ENCODE measurements at regions not wholly inside any gene's neighbourhood (a gene's known extent, or its start where the extent isn't known, plus 50 kb on each side); places are given as distances from the start of the nearest gene placed in this dataset.

DNA sequence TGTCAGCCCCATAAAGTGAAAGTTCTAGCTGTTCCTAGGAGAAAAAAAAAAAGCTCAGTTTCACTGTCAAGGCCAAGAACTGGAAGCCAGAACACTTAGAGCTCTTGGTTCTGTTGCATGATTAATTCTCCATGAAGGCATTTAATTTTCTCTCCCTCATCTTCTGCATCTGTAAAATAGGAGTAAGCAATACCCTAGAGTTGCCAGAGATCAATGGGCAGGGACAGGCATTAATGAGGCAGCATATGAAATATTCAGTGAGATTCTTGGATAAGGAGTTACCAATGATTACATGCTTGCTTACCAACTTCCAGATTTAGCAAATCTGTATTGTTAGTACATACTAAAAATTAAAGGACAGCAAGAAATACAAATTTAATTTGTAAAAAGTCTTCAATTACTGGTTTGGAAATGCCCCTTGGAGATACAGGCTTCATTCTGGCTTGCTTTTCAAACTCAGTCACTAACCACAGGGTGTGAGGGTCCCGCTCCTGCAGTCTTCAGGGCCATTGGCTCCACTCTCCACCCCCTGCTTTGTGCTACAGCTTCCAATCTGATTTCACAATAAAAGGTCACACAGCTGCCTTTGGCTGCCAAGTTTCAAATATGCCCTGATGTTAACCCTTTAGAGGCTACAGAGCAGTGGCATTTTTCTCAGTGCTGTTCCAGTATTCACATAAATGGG lies 624.6 kb downstream of the BNC2 start:
- no peak for DNase-seq

DNA sequence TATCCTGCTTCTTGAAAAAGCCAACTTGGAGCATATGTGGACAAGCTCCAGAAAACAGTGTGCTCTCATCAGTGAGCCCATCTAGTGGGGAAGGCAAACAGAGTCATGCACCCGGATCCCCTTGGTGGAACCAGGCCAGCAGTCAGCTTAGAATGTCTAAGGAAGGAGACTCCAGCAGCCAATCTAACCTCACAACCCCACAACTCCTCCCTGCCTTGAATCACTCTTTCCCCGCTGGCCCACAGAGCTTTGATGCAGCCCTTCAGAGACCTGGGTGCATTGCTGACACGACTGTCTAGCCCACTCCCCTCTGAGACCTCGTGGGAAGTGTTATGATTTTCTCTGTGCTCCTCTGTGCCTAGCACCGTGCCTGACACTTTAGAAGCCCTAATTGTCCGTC lies 623.7 kb downstream of the BNC2 start:
- DNase-seq, result no peak

DNA sequence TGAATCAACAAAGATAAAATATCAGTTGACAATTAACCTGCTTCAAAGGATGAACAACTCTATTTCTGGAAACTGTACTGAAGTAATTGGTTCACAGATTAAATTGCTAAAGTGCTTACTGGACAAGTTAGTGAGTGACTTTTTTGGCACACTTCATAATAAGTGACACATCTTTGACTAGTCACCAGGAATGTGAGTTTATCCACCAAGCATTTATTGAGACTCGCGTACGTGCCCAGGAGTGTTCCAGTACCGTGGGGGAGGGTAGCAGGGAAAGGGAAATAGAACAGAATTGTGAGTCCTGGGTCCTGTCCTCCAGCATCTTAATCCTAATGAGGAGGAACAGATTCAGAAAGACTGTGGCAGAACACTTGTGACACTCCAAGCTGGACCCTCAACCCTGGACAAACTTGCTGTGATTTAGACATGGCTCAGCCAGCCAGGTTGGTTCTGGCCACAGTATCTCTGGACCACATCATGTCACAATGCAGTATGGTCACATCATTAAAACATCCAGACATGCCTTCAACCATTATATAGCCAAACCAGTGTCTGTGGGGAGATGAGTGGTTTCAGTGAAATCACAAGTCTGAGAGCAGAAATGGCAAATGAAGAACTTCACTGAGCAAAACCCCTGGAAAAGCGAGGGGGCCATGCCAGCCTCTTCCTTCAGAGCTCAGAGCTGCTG lies 623.1 kb downstream of the BNC2 start:
- no peak for DNase-seq

DNA sequence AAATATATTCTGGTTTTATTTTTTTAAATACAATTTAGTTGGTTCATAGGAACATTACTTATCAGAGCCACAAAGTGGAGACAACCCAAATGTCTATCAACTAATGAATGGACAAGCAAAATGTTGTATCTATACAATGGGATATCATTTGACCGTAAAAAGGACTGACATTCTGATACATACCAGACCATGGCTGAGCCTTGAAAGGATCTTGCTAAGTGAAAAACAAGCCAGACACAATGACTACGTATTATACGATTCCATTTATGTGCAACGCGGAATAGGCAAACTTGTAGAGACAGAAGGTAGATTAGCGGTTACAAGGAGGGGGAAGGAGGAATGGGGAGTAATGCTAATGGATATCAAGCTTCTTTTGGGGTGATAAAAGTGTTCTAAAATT lies 621.6 kb downstream of the BNC2 start:
- no peak for DNase-seq

DNA sequence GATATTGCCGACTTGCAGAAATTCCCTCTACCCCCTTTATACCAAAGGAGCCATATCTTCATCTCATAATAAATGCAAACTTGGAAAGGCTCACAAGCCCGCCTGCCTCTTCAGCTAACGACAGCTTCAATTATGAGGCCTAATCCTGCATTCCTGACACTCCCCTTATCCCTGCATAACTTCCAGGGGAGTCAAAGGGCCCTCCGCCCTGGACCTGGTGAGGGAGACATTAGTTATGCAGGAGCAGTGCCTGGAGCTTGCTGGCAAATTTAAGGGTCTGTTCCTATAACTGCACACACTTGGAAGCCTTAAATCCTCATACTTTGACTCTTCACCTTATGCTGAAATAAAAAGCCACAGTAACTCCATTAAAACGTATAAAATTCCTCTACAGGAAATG lies 617.9 kb downstream of the BNC2 start:
- no peak for DNase-seq

DNA sequence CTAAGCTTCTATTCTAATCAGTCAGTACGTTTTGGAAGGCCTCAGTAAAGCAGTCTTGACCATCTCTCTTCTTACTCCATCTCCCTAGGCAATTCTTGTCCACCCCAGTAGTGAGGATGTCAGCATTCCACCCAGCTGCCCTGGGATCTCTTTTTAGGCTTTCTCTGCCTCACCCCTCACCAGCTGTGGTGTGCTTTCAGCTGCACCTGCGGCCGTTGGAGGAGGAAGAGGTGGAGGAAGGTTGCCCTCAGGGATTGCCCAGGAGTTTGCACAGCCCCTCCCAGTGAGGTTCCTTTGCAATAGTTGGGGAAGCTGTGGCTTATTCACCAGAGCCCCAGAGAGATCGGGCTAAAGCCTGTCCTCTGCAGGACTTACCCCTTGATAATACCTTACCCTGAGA lies 615.8 kb downstream of the BNC2 start:
- DNase-seq, result no peak

DNA sequence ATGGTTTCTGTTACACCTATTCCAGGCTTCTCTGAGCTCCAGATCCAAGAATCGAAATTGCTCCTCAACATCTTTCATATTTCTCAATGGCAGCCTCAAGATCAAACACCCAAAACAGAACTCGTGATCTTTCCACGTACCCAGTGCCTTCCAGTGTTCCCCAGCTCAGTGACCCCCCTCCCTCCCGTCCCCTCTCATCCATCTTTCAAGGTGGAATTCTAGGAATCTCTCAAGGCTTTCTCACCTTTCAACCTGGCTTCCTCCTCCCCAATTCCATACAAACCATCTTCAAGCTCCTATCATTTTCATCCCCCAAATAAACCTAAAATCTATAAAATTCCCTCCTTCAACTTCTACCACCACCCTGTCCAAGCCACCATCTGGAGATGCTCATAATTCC lies 615.3 kb downstream of the BNC2 start:
- DNase-seq, result no peak

DNA sequence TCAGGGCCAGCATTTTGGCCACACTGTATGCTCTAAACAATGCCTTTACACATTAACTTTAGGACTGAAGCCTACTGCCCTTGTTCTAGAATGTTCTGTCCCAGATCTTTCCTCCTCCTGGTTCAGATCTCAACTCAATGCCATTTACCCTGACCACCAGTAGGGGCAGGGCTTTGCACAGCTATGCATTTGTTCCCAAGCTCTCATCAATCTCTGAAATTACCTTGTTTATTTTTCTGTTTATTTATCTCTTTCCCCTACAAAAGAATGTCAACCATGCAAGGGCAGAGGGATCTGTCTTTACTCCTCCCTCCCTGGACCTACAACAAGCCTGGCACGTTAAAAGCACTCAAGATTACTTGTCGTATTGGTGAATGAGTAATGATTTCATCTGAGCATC lies 612.9 kb downstream of the BNC2 start:
- DNase-seq, result peak in 2 of 4 experiments; percentile 14 to 26

DNA sequence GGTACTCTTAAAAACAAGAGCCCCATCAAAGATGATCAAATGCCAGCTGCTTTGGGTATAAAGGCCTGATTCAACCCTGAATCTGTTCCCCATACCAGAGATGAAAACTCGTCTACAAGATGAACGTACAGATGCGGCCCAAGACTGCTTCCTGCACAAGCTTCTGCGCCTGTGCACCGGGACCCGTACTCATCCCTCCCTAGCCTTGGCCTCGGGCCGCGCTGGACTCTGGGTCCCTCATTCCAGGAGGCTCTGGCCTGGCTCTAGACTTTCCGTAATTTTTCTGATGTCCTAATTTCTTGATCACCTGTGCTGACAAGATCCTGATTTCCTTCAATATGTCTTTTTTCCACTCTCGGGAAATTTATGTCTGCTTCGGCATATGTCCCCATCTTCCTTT lies 612.3 kb downstream of the BNC2 start:
- no peak for DNase-seq

DNA sequence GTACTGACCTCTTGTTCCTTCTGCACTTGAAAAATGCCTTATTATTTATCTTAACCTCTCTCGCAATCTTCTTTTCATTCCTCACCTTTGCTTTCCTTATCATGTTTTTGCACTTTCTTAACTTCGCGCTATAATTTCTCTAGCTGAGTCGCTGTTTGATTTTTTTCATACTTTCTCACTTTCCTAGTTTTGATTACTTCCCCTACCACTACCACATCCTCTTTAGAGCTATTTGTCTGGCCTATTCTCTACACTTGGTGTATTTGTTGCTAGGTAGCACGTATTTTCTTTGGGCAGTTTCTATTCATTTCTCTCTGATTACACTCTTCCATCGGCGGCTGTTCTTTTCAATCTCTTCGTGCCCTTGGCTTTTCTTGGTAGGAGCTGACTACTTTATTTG lies 611.8 kb downstream of the BNC2 start:
- peak in 2 of 4 experiments; percentile 14 to 36 for DNase-seq

DNA sequence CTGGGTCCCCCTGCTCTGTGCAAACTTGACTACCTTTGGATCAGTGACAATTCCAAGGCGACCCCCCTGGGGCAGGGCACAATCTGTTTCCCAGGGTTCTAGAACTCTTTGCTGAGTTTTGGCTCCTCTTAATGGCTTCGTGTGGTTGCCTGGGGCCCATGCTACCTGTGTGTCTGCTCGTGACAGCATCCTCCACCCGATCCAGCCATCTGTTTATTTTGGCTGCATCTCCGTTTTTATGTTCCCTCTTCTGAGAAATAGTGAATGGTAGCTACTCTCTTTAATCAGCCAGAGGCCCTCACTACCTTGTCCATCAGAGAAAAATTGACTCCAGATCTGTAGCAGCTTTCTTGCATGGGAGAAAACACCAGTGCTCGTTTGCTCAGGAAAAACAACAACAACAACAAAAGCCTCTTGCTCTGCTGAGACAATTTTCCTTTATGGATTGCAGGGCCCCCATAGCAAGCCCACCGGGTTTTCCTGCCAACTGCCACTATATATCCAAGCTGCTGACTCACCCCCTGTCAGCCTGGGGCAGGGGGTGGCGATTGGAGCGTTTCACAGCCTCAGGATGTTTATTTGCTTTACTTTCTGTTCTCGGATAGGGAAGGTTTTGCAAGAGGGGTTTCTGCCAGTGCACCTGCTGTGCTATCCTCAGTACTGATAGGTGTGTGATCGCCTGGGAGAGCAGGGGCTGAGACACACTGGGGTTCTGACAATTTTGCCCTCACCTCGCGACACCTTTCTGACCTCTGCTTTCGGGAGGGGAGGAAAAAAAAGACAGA lies 607.8 kb downstream of the BNC2 start:
- no peak for DNase-seq

DNA sequence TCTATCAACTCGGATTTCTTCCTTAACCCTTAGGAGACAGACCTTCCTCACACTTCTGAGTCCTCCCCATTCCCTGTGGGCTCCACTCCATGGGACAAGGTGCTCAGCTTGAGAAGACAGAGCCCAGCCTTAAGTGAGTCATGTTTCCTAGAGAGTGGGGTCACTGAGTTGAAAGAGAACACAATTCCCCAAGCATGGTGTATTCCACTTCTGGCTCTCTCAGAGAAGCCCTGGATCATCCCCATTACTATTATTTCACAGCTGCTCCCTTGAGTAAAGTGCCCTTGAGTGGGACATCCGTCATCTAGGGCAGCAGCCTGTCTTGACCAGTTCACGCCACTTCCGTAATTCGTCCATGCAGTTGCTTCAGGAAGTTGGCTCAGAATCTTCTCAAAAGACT lies 604.8 kb downstream of the BNC2 start:
- DNase-seq, result no peak

DNA sequence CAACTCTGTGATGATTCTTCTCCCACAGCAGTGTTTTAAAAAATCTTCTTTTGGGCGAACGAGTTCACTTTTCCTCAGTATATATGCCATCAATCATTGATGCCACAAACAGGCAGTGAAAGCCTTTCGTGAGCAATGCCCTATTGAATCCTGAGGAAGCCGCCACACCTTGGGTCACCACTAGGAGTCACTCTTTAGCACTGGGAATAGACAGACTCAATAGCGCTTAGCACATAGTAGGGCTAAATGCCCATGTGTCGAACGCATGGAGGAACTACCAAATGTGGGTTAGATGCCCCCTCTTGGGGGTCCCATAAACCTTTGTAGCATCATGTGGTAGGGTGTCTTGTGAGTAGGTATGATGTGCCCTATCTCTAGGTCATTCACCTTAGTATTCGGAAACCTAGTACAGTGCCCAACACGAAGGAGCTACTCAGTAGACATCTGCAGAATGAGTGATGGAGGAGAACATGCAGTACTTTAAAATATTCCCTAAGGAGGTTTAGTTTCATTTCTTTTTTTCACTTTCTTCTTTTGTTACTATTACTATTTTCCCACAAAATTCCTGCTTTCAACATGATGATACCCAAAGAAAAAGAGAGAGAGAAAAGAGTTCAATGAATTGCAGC lies 603.7 kb downstream of the BNC2 start:
- DNase-seq, result peak; percentile 25 to 57 (median 52)

DNA sequence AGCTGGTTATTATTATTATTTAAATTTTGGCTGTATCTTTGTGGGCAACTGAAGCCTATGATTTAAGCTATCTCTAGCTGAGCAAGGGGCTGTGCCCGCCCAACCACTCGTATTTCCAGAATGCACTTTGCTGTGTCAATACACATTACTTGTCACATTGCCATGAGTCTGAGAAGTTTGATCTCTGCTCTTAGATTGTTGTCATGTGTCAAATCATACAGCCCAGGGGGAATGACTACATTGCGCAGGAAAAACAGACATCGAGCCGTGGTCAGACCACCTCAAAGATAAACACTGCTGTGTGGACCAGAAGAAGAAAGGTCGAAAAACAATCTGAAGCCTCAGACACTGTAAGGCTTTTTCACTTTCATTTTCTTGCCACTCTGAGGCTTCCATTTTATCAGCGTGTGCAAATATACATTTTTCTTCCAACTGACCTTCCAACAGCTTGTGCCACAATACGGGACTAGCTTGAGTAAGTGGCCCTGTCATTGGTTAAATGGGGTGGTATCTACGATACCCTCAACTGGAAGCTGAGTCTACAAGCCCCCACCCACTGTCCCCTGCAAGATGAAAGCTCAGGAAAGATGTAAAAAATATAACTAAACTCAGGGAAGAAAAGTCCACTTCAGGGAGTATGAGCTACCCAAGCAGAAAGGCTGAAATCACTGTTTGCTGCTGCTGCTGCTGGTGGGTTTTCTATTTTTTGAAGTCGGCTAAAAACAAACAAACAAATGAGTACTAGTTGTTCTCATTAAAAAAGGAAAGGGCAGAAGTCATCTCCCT lies 603.0 kb downstream of the BNC2 start:
- no peak for DNase-seq

DNA sequence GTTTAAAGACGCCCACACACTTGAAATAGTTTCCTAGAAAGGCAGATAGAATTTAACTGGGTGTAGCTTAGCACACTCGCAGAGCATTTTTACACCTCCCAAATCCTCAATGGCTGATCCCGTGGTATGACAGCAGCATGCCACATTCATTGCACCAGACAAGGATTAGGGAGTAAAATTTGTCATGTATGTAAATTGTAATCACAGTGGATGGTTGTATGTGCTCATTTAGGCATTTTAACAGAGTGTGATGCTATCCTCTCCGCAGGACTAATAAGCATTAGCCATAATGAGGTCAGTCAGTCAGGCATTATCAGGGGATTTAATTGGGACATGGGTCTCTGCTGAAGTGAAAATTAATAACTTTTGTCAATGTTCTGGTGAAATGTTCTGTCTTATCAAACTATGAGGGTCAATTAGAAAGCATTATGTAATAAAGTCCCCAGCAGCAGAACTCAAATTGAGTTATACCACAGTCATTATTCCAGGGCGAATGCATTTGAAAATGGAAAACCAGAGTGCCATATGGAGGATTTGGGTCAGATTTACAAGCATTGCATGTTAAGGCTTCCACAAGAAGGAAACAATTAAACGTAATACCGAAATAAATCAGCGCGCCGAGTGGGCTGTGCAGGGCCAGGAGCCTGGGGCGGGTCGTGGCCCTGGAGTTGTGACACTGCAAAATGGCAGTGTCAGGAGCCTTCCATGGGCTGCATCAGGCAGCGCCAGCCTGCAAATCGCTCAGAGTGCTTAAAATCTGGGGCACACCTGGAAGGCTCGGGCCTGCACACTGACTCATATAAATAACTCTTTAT lies 602.2 kb downstream of the BNC2 start:
- DNase-seq, result no peak

DNA sequence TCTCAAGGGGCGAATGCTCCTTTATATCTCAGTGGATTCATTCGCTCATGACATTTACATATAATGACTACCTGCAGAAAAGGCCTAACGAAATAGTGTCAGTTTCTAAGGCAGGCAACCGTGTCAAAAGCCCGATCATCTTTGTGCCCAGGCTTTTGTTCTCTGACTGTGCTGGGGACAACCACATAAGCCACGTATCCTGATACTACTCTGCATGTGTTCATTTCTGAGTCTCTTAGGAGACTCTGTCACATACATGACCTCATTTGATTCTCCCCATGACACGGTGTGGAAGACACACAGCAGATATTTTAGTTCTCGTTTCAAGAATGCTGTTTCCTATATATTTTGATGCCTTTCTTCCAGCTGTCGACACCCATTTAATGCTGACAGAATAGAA lies 598.5 kb downstream of the BNC2 start:
- no peak for DNase-seq

DNA sequence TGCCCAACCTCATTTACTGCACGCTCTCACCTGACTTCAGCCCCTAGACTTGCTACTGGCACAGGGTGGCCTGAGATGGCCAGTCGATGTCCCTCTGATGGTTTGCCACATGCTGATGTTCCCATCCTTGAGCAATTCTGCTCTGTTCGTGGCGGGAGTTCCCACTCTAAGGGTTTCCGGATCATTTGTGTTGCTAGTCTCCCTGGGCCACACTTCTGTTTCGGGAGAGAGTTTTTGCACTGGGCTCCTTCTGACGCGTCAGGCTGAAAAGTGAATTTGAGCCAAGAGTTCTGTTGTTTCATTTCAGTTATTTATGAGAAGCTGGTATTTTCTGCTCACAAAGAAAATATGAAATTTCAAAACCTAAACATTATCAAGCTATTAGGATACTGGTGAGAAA lies 597.7 kb downstream of the BNC2 start:
- DNase-seq, result no peak

DNA sequence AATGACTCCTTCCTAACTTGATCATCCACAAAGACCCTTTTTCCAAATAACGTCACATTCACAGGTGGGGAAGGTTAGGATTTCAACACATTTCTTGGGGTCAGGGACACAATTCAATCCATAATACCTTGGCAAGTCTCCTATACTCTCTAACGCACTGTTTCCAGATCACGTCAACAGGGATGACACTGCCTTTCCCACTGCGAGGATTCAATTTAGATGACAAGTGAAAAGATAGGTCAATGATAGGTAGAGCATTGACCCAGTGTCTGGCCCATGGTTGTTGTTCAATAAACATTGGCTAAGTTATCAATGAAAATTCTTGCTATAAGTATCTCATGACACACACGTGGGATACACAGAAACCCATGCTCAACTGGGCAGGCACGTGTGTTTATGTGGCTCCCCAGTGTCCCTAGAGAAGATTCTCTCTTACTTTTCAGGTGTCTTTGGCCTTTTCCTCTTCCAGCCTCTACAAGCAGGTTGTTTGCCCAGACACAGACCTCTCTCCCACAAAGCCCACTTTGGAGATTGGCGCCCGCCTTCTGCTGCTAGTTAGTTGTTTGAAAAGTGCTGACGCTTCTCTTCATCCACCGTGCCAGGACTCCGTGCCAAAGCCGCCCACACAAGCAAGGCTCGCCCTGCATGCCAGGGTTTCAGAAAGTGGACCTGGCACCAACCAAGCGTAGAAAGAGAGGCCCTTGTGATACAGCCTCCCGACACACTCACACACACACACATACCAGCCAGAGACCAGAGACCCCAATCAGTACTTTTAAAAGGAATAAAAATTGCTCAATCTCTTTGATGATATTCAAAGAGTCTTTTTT lies 594.5 kb downstream of the BNC2 start:
- DNase-seq, result no peak

DNA sequence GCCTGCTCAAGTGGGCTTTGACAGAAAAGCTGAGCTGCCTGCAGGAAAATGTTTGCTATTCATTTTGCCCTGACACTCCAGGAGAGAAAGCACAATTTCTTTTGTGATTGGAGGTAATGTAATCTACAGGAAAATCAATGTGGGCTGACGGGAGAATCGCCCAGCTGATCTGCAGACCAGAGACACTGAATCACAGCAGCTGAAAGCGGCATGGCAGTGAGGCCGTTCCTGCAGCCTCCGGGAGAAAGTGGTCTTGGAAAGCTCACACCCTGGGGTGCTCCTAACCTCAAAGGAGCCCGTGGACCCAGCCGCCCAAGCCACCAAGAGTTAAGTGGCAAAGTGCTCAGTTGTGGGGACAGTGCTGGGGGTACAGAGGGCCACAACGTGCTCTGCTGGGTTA lies 593.6 kb downstream of the BNC2 start:
- no peak for DNase-seq

DNA sequence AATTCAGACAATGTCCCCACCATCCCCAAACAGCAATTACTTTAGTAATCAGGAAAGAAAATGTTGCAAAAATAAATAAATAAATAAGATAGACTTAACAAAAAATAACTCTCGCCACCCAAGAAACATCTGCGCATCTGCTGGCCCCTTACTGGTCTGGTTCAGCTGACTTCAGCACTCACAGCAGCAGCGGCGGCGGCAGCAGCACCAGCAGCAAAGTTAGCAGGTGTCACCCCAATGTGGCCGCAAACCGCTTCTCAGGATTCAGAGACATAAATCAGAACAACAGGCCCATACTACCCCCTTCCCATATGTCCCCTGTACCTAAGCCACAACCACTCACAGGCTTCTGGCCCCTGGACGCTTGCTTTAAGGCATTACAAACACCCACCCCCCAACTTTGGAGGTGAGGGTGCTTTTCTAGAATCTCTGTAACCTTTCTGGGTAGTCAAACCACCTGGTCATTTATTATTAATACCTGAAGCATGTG lies 593.0 kb downstream of the BNC2 start:
- DNase-seq, result no peak

Data from suppressor macrophage (primary cell).